ENCODE measurements at regions not wholly inside any gene's neighbourhood (a gene's known extent, or its start where the extent isn't known, plus 50 kb on each side); places are given as distances from the start of the nearest gene placed in this dataset.

- TF ChIP-seq, protein P1, sequence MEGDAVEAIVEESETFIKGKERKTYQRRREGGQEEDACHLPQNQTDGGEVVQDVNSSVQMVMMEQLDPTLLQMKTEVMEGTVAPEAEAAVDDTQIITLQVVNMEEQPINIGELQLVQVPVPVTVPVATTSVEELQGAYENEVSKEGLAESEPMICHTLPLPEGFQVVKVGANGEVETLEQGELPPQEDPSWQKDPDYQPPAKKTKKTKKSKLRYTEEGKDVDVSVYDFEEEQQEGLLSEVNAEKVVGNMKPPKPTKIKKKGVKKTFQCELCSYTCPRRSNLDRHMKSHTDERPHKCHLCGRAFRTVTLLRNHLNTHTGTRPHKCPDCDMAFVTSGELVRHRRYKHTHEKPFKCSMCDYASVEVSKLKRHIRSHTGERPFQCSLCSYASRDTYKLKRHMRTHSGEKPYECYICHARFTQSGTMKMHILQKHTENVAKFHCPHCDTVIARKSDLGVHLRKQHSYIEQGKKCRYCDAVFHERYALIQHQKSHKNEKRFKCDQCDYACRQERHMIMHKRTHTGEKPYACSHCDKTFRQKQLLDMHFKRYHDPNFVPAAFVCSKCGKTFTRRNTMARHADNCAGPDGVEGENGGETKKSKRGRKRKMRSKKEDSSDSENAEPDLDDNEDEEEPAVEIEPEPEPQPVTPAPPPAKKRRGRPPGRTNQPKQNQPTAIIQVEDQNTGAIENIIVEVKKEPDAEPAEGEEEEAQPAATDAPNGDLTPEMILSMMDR (IDR thresholded peaks at IDR 0.05): no peak
- TF ChIP-seq POLR2AphosphoS5 (IDR thresholded peaks at IDR 0.05): no peak
Measured at GRCh38 chr11:133706925-133707794, 138.2 kb downstream of the SPATA19 start.

All from esophagus muscularis mucosa (tissue), 3 donors.